ENCODE measurements at regions not wholly inside any gene's neighbourhood (a gene's known extent, or its start where the extent isn't known, plus 50 kb on each side); places are given as distances from the start of the nearest gene placed in this dataset.

GRCh38 chr5:117089001-117089400 is 514.4 kb upstream of the SEMA6A start:
- H3K4me1 Mint-ChIP-seq = peaks cover under 1% of the 10 kb centered on the region
- H2AFZ ChIP-seq (replicated peaks) = no peak overlapping the region
- H3K27ac Mint-ChIP-seq = no peak overlapping the region
- peaks cover under 1% of the 10 kb centered on the region for H3K27me3 Mint-ChIP-seq (ENCODE audit: insufficient read depth, low read depth)
- H3K27ac ChIP-seq = no peak overlapping the region
- H3F3A ChIP-seq (ENCODE audit: low read depth) = no peaks in the 10 kb centered on the region
- H3K79me2 ChIP-seq (ENCODE audit: low read depth) = no peaks in the 10 kb centered on the region
- no peaks in the 10 kb centered on the region for H3K9me3 Mint-ChIP-seq
- no peaks in the 10 kb centered on the region for H3K36me3 ChIP-seq
- no peak overlapping the region for H3K4me3 Mint-ChIP-seq
- H4K20me1 ChIP-seq (ENCODE audit: low read depth) = no peaks in the 10 kb centered on the region
- no peak overlapping the region for H3K9ac ChIP-seq
- TF ChIP-seq CTCF (IDR thresholded peaks at IDR 0.05) = no peak
- H3K4me3 ChIP-seq = no peak overlapping the region
- DNase-seq (ENCODE audit: low spot score) = no peak
- no peaks in the 10 kb centered on the region for H3K36me3 Mint-ChIP-seq
- H3K27me3 ChIP-seq = no peaks in the 10 kb centered on the region
- no peaks in the 10 kb centered on the region for H3K9me3 ChIP-seq (ENCODE audit: low read depth)
- no peaks in the 10 kb centered on the region for H3K4me1 ChIP-seq
- no peak overlapping the region for H3K4me2 ChIP-seq

- Histone ChIP-seq H3K36me3 (no peaks in the 10 kb centered on the region), H3K4me3 (no peak overlapping the region), H3F3A (ENCODE audit: low read depth) (no peaks in the 10 kb centered on the region), H3K27ac (no peak overlapping the region), H3K79me2 (ENCODE audit: low read depth) (no peaks in the 10 kb centered on the region), H2AFZ (replicated peaks) (no peak overlapping the region), H3K27me3 (no peaks in the 10 kb centered on the region), H3K9me3 (ENCODE audit: low read depth) (no peaks in the 10 kb centered on the region), H3K9ac (no peak overlapping the region), H3K4me2 (no peak overlapping the region), H3K4me1 (peaks cover 2% of the 10 kb centered on the region), H4K20me1 (ENCODE audit: low read depth) (no peaks in the 10 kb centered on the region)
- Mint-ChIP-seq H3K27ac (no peak overlapping the region), H3K9me3 (no peaks in the 10 kb centered on the region), H3K4me1 (peaks cover 9% of the 10 kb centered on the region), H3K4me3 (no peak overlapping the region), H3K36me3 (no peaks in the 10 kb centered on the region), H3K27me3 (ENCODE audit: insufficient read depth, low read depth) (no peaks in the 10 kb centered on the region)
- TF ChIP-seq EZH2phosphoT487 (IDR thresholded peaks at IDR 0.05) (no peak), EZH2 (IDR thresholded peaks at IDR 0.05) (no peak)
- no peak for DNase-seq (ENCODE audit: low spot score)
These were observed 513.6 kb upstream of the SEMA6A start for GRCh38 chr5:117088176-117088575.

- DNase-seq (ENCODE audit: low spot score) = no peak
- Histone ChIP-seq H3K4me3 (no peak overlapping the region), H3K9ac (no peak overlapping the region), H3K36me3 (no peaks in the 10 kb centered on the region), H3K27me3 (no peaks in the 10 kb centered on the region), H4K20me1 (ENCODE audit: low read depth) (no peaks in the 10 kb centered on the region), H2AFZ (replicated peaks) (peak overlapping the region; percentile 35), H3K4me2 (no peak overlapping the region), H3K4me1 (peaks cover 7% of the 10 kb centered on the region), H3K9me3 (ENCODE audit: low read depth) (no peaks in the 10 kb centered on the region), H3K79me2 (ENCODE audit: low read depth) (no peaks in the 10 kb centered on the region), H3K27ac (no peak overlapping the region), H3F3A (ENCODE audit: low read depth) (no peaks in the 10 kb centered on the region)
- H3K4me1 Mint-ChIP-seq = peaks cover 21% of the 10 kb centered on the region
- H3K27ac Mint-ChIP-seq = peak overlapping the region; percentile 6
- no peaks in the 10 kb centered on the region for H3K27me3 Mint-ChIP-seq (ENCODE audit: insufficient read depth, low read depth)
- H3K4me3 Mint-ChIP-seq = no peak overlapping the region
- TF ChIP-seq EZH2phosphoT487 (IDR thresholded peaks at IDR 0.05) (no peak), EZH2 (IDR thresholded peaks at IDR 0.05) (no peak), CTCF (IDR thresholded peaks at IDR 0.05) (no peak)
- no peaks in the 10 kb centered on the region for H3K36me3 Mint-ChIP-seq
- no peaks in the 10 kb centered on the region for H3K9me3 Mint-ChIP-seq
These were observed 509.4 kb upstream of the SEMA6A start for GRCh38 chr5:117084067-117084466.

GRCh38 chr5:117082977-117083376 is 508.4 kb upstream of the SEMA6A start:
- H2AFZ ChIP-seq (replicated peaks) = no peak overlapping the region
- no peaks in the 10 kb centered on the region for H3K36me3 ChIP-seq
- H3K79me2 ChIP-seq (ENCODE audit: low read depth) = no peaks in the 10 kb centered on the region
- H4K20me1 ChIP-seq (ENCODE audit: low read depth) = no peaks in the 10 kb centered on the region
- no peak for DNase-seq (ENCODE audit: low spot score)
- H3K27ac ChIP-seq = no peak overlapping the region
- Mint-ChIP-seq H3K4me1 (peaks cover 21% of the 10 kb centered on the region), H3K4me3 (no peak overlapping the region), H3K9me3 (no peaks in the 10 kb centered on the region), H3K27ac (no peak overlapping the region), H3K27me3 (ENCODE audit: insufficient read depth, low read depth) (no peaks in the 10 kb centered on the region), H3K36me3 (no peaks in the 10 kb centered on the region)
- H3K4me3 ChIP-seq = no peak overlapping the region
- H3K4me1 ChIP-seq = peaks cover 7% of the 10 kb centered on the region
- H3K27me3 ChIP-seq = no peaks in the 10 kb centered on the region
- H3K9me3 ChIP-seq (ENCODE audit: low read depth) = no peaks in the 10 kb centered on the region
- no peak overlapping the region for H3K4me2 ChIP-seq
- no peak overlapping the region for H3K9ac ChIP-seq
- no peaks in the 10 kb centered on the region for H3F3A ChIP-seq (ENCODE audit: low read depth)
- TF ChIP-seq CTCF (IDR thresholded peaks at IDR 0.05) = no peak
- no peak for TF ChIP-seq EZH2 (IDR thresholded peaks at IDR 0.05)

Data from neural progenitor cell (in vitro differentiated cells).